Small intestine (tissue), 7 donors: ENCODE measurements at regions not wholly inside any gene's neighbourhood (a gene's known extent, or its start where the extent isn't known, plus 50 kb on each side); places are given as distances from the start of the nearest gene placed in this dataset.
"Not testable (repeated sequence)": the region's sequence is repeated elsewhere in the genome, so short reads cannot be mapped to it uniquely, and the experiment has no call there.

ENCODE experiments used
- DNase-seq, 2 donors: peaks; one replicate each; pipeline versions ENCODE4 v3.0.0 to v3.0.0-alpha.2; 2013
- FAIRE-seq: peaks from 2 replicates; lab custom pipeline; 2012; peaks lifted over from hg19 to GRCh38; lab: Jason Lieb, UNC
- H3K27ac ChIP-seq, 3 donors: one replicate each; pipeline ENCODE4 v1.5.1; 2013; ENCODE audit warnings: low read length in 2 of 3, mild to moderate bottlenecking in 2 of 3, control low read depth in 1 of 3, inconsistent platforms in 1 of 3, low read depth in 1 of 3, moderate library complexity in 1 of 3
- H3K27me3 ChIP-seq, 3 donors: one replicate each; pipeline ENCODE4 v1.6.1; 2013; ENCODE audit warnings: low read length in 3 of 3, inconsistent platforms in 1 of 3; ENCODE audit not compliant: control insufficient read depth in 3 of 3, insufficient read depth in 3 of 3
- H3K36me3 ChIP-seq, 3 donors: one replicate each; pipeline ENCODE4 v1.6.1; 2013; ENCODE audit warnings: low read length in 3 of 3, inconsistent platforms in 1 of 3, low read depth in 1 of 3, mild to moderate bottlenecking in 1 of 3, moderate library complexity in 1 of 3; ENCODE audit not compliant: control insufficient read depth in 3 of 3, insufficient read depth in 2 of 3
- H3K4me1 ChIP-seq, 3 donors: one replicate each; pipeline ENCODE4 v1.6.1; 2013; ENCODE audit warnings: low read length in 2 of 3, inconsistent platforms in 1 of 3, low read depth in 1 of 3, mild to moderate bottlenecking in 1 of 3, moderate library complexity in 1 of 3; ENCODE audit not compliant: control insufficient read depth in 3 of 3, insufficient read depth in 2 of 3
- H3K4me3 ChIP-seq, 3 donors: one replicate each; pipeline ENCODE4 v1.5.1; 2013; ENCODE audit warnings: low read length in 3 of 3, control low read depth in 1 of 3, inconsistent platforms in 1 of 3, low read depth in 1 of 3, mild to moderate bottlenecking in 1 of 3, moderate library complexity in 1 of 3
- H3K9me3 ChIP-seq, 2 donors: one replicate each; pipeline ENCODE4 v1.6.1; 2013; ENCODE audit warnings: low read depth in 1 of 2, low read length in 1 of 2; ENCODE audit not compliant: control insufficient read depth in 2 of 2, insufficient read depth in 1 of 2
- WGBS, 3 donors: extraction: QIAGEN DNeasy Blood & Tissue Kit; methylation state at CpG; one replicate each; pipeline ENCODE4 v1.1.7; 2013; 5-methylcytosine and 5-hydroxymethylcytosine counted together
- donor health status: healthy with polysubstance abuse.
- donor health status: control.
- donor health status: control.
- donor health status: Bipolar disorder and iron deficiency.
- donor health status: healthy.

- not testable (repeated sequence) for H3K27ac ChIP-seq, H3K4me3 ChIP-seq, H3K27me3 ChIP-seq, DNase-seq, H3K36me3 ChIP-seq, FAIRE-seq, H3K9me3 ChIP-seq, H3K4me1 ChIP-seq
These were observed 104.5 kb downstream of the FAM72B start for GRCh38 chr1:121079655-121080054.

GRCh38 chr1:121080197-121080903 is 103.8 kb downstream of the FAM72B start:
- DNase-seq, H3K4me3 ChIP-seq, H3K36me3 ChIP-seq, H3K27ac ChIP-seq, H3K9me3 ChIP-seq, FAIRE-seq, H3K4me1 ChIP-seq, H3K27me3 ChIP-seq: not testable (repeated sequence)
- WGBS, 3 donors: 22 to 28% (median 24%) methylated on average over 11 of the region's 11 CpGs

- not testable (repeated sequence) for H3K36me3 ChIP-seq, H3K27me3 ChIP-seq, H3K4me1 ChIP-seq, FAIRE-seq, H3K9me3 ChIP-seq, DNase-seq, H3K27ac ChIP-seq, H3K4me3 ChIP-seq
- WGBS, 3 donors: 16 to 21% (median 17%) methylated on average over 7 to 8 of the region's 8 CpGs
These were observed 103.3 kb downstream of the FAM72B start for GRCh38 chr1:121080904-121081264.

GRCh38 chr1:121081625-121082199 is 102.4 kb downstream of the FAM72B start:
- 14 to 29% methylated on average over 1 of the region's 2 CpGs; no CpG with 5 or more reads in 1 of the 3 donors for WGBS, 3 donors
- not testable (repeated sequence) for H3K4me3 ChIP-seq, H3K27me3 ChIP-seq, H3K9me3 ChIP-seq, H3K27ac ChIP-seq, H3K36me3 ChIP-seq, DNase-seq, FAIRE-seq, H3K4me1 ChIP-seq

- H3K4me1 ChIP-seq, H3K4me3 ChIP-seq, H3K27me3 ChIP-seq, DNase-seq, H3K9me3 ChIP-seq, H3K27ac ChIP-seq, FAIRE-seq, H3K36me3 ChIP-seq: not testable (repeated sequence)
- WGBS, 3 donors: 83 to 97% (median 87%) methylated on average over 1 of the region's 2 CpGs
These were observed 101.1 kb downstream of the FAM72B start for GRCh38 chr1:121082995-121083394.

- not testable (repeated sequence) for H3K27me3 ChIP-seq, H3K9me3 ChIP-seq, H3K36me3 ChIP-seq, H3K27ac ChIP-seq, H3K4me1 ChIP-seq, FAIRE-seq, DNase-seq, H3K4me3 ChIP-seq
- 63 to 73% (median 67%) methylated on average over 2 to 3 of the region's 3 CpGs for WGBS, 3 donors
These were observed 97.9 kb downstream of the FAM72B start for GRCh38 chr1:121086249-121086648.

- not testable (repeated sequence) for DNase-seq, H3K27me3 ChIP-seq, H3K4me3 ChIP-seq, H3K27ac ChIP-seq, H3K4me1 ChIP-seq, H3K9me3 ChIP-seq, FAIRE-seq, H3K36me3 ChIP-seq
These were observed 96.9 kb downstream of the FAM72B start for GRCh38 chr1:121087221-121087620.

GRCh38 chr1:121088568-121088967 is 95.6 kb downstream of the FAM72B start:
- H3K9me3 ChIP-seq, H3K4me1 ChIP-seq, H3K4me3 ChIP-seq, H3K27me3 ChIP-seq, H3K36me3 ChIP-seq, DNase-seq, H3K27ac ChIP-seq, FAIRE-seq: not testable (repeated sequence)
- WGBS, 3 donors: 67 to 97% methylated on average over 1 to 2 of the region's 5 CpGs; no CpG with 5 or more reads in 1 of the 3 donors
